22Rv1 (cell line): ENCODE measurements at regions not wholly inside any gene's neighbourhood (a gene's known extent, or its start where the extent isn't known, plus 50 kb on each side); places are given as distances from the start of the nearest gene placed in this dataset.

ENCODE experiments used
- ZFX ChIP-seq: fragments of 450-650 bp; IDR thresholded peaks from 2 replicates; pipeline ENCODE4 v1.6.1; 2017; ENCODE audit warnings: antibody characterized with exemption, borderline replicate concordance
- TF ChIP-seq, protein P1 (sequence below): fragments of 450-650 bp; IDR thresholded peaks from 2 replicates; pipeline ENCODE4 v1.5.1; 2017; ENCODE audit warnings: mild to moderate bottlenecking

GRCh38 chr18:71784777-71785176, 759.4 kb downstream of the CBLN2 start:
- TF ChIP-seq, protein P1, sequence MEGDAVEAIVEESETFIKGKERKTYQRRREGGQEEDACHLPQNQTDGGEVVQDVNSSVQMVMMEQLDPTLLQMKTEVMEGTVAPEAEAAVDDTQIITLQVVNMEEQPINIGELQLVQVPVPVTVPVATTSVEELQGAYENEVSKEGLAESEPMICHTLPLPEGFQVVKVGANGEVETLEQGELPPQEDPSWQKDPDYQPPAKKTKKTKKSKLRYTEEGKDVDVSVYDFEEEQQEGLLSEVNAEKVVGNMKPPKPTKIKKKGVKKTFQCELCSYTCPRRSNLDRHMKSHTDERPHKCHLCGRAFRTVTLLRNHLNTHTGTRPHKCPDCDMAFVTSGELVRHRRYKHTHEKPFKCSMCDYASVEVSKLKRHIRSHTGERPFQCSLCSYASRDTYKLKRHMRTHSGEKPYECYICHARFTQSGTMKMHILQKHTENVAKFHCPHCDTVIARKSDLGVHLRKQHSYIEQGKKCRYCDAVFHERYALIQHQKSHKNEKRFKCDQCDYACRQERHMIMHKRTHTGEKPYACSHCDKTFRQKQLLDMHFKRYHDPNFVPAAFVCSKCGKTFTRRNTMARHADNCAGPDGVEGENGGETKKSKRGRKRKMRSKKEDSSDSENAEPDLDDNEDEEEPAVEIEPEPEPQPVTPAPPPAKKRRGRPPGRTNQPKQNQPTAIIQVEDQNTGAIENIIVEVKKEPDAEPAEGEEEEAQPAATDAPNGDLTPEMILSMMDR: peak; percentile 70
- TF ChIP-seq ZFX: no peak
